ENCODE measurements at regions not wholly inside any gene's neighbourhood (a gene's known extent, or its start where the extent isn't known, plus 50 kb on each side); places are given as distances from the start of the nearest gene placed in this dataset.

- no peaks in the 10 kb centered on the region for H3K27me3 ChIP-seq (ENCODE audit: control insufficient read depth, insufficient read depth, low read length)
- H4K20me1 ChIP-seq (ENCODE audit: insufficient read depth, low read length), result no peaks in the 10 kb centered on the region
- peak overlapping the region; percentile 24; the same call in 1 of the 2 replicates for H3K23ac ChIP-seq (ENCODE audit: low read depth, low read length)
- H3K9me1 ChIP-seq (ENCODE audit: insufficient read depth, low read length), result peaks cover 3% of the 10 kb centered on the region; the same call in 1 of the 2 replicates
- H3K4me3 ChIP-seq (ENCODE audit: insufficient read depth, low read depth, low read length), result no peak overlapping the region
- no peak overlapping the region for H4K5ac ChIP-seq (ENCODE audit: low read depth, low read length)
- intact Hi-C loops (cut with micrococcal nuclease) (no loop called here), in situ Hi-C loops (cut with MboI; ENCODE audit: low sequenced_read_pairs) (no loop called here), dilution Hi-C loops (cut with HindIII; ENCODE audit: low sequenced_read_pairs, unreplicated experiment) (no loop called here)
- TF ChIP-seq BHLHE40 (IDR thresholded peaks at IDR 0.05; ENCODE audit: low read depth, low read length) (no peak), CEBPB (IDR thresholded peaks at IDR 0.05; ENCODE audit: low read depth, low read length) (no peak), FOS (IDR thresholded peaks at IDR 0.05; ENCODE audit: low read depth, low read length) (no peak), SMC3 (IDR thresholded peaks at IDR 0.05; ENCODE audit: low read depth, low read length) (no peak), MAFK (IDR thresholded peaks at IDR 0.05; ENCODE audit: low read depth, low read length) (no peak), CHD1 (IDR thresholded peaks at IDR 0.05; ENCODE audit: low read depth, low read length) (no peak), USF2 (IDR thresholded peaks at IDR 0.05; ENCODE audit: low read depth, low read length) (no peak), RFX5 (IDR thresholded peaks at IDR 0.05; ENCODE audit: low read depth, low read length) (no peak), RCOR1 (IDR thresholded peaks at IDR 0.05; ENCODE audit: insufficient replicate concordance, low read length) (no peak), ELK1 (IDR thresholded peaks at IDR 0.05; ENCODE audit: borderline replicate concordance, low read depth, low read length) (no peak), MAZ (IDR thresholded peaks at IDR 0.05; ENCODE audit: borderline replicate concordance, low read depth, low read length) (no peak), RAD21 (IDR thresholded peaks at IDR 0.05; ENCODE audit: low read length) (no peak), POLR2A (IDR thresholded peaks at IDR 0.05; ENCODE audit: low read depth, low read length) (no peak), NFE2L2 (IDR thresholded peaks at IDR 0.05; ENCODE audit: low read depth, low read length) (no peak)
- no CpG with 5 or more reads among the region's 4 CpGs for WGBS, 2 experiments (ENCODE audit: extremely low coverage in 2 of 2, insufficient read length in 1 of 2)
- no peaks in the 10 kb centered on the region for H3K36me3 ChIP-seq (ENCODE audit: control insufficient read depth, insufficient read depth, low read length)
- H2AK5ac ChIP-seq (ENCODE audit: low read depth, low read length), result peak overlapping the region; percentile 11; the same call in 1 of the 2 replicates
- no peak overlapping the region for H4K8ac ChIP-seq (ENCODE audit: low read depth in 2 of 2, low read length in 2 of 2)
- no peak overlapping the region for H3K9ac ChIP-seq (ENCODE audit: low read depth, low read length)
- H3K9me3 ChIP-seq (ENCODE audit: control insufficient read depth, insufficient read depth, low read length), result peaks cover 2% of the 10 kb centered on the region; the same call in 1 of the 2 replicates
- H4K91ac ChIP-seq (ENCODE audit: insufficient read depth, low read depth, low read length), result no peak overlapping the region
- H2AFZ ChIP-seq (replicated peaks; ENCODE audit: low read length, poor library complexity), result no peak overlapping the region
- H2BK120ac ChIP-seq (ENCODE audit: low read depth, low read length), result no peak overlapping the region
- no peak overlapping the region for H3K4ac ChIP-seq (ENCODE audit: low read depth, low read length)
- no TSS peak for BruUV-seq (replicated peaks)
- H2BK5ac ChIP-seq (ENCODE audit: low read depth, low read length, poor library complexity, severe bottlenecking), result no peak overlapping the region
- no peak overlapping the region for H3K27ac ChIP-seq (ENCODE audit: insufficient read depth, low read length)
- no peak overlapping the region for H2BK15ac ChIP-seq (ENCODE audit: low read depth, low read length)
- CTCF ChIA-PET, result interaction anchor here (0.9 kb wide), 1 partner anchor 42 kb away, joined by 3 read pairs; no protein-coding TSS in a partner anchor
- no peak overlapping the region for H2BK20ac ChIP-seq (ENCODE audit: low read depth, low read length)
- H3K79me1 ChIP-seq (ENCODE audit: low read depth in 1 of 2, low read length in 2 of 2), result no peaks in the 10 kb centered on the region
- DNase-seq (peak; percentile 63), ATAC-seq (ENCODE audit: low read depth) (peak; percentile 24; the same call in 1 of the 2 replicates)
- H3K14ac ChIP-seq (replicated peaks; ENCODE audit: low read depth, low read length), result peak overlapping the region; percentile 76
- H3K4me2 ChIP-seq (ENCODE audit: low read depth, low read length), result no peak overlapping the region
- H3K18ac ChIP-seq (ENCODE audit: low read depth, low read length), result no peak overlapping the region
- POLR2A ChIA-PET (ENCODE audit: unreplicated experiment), result no interaction called here
- H3K4me1 ChIP-seq (ENCODE audit: control insufficient read depth, insufficient read depth, low read length), result no peaks in the 10 kb centered on the region; the same call in 1 of the 2 replicates
- H2AK9ac ChIP-seq (replicated peaks; ENCODE audit: low read depth, low read length, poor library complexity), result no peak overlapping the region
- no peak overlapping the region for H3K56ac ChIP-seq (ENCODE audit: extremely low read depth, insufficient read depth, low read length)
These were observed 109.6 kb upstream of the TSPAN2 start for GRCh38 chr1:115198938-115199337.
